ENCODE measurements at regions not wholly inside any gene's neighbourhood (a gene's known extent, or its start where the extent isn't known, plus 50 kb on each side); places are given as distances from the start of the nearest gene placed in this dataset.

- intact Hi-C loops (cut with micrococcal nuclease) = no loop called here
- H3K4me1 Mint-ChIP-seq = no peaks in the 10 kb centered on the region
- peaks cover 2 to 7% (median 5%) of the 10 kb centered on the region in 7 donors for H3K9me3 Mint-ChIP-seq
- Histone ChIP-seq H3K4me3 (replicated peaks in 1 of 3; ENCODE audit: low read depth in 2 of 3, low read length in 3 of 3) (no peak overlapping the region), H3K79me2 (ENCODE audit: insufficient read depth, low read length) (no peaks in the 10 kb centered on the region), H3K27ac (ENCODE audit: low read depth in 1 of 2, low read length in 2 of 2) (no peak overlapping the region), H4K20me1 (ENCODE audit: insufficient read depth, low read length) (no peaks in the 10 kb centered on the region), H3K27me3 (ENCODE audit: control insufficient read depth in 2 of 2, insufficient read depth in 2 of 2, low read length in 2 of 2) (no peaks in the 10 kb centered on the region), H3K9ac (ENCODE audit: insufficient read depth, low read length, poor library complexity, severe bottlenecking) (no peak overlapping the region), H3K9me3 (replicated peaks in 1 of 2; ENCODE audit: control insufficient read depth in 1 of 2, insufficient read depth in 1 of 2, low read length in 2 of 2) (peaks cover 13% of the 10 kb centered on the region in 2 donors), H3K36me3 (replicated peaks in 1 of 2; ENCODE audit: control insufficient read depth in 1 of 2, insufficient read depth in 2 of 2, low read length in 2 of 2) (no peaks in the 10 kb centered on the region), H2AFZ (ENCODE audit: insufficient read depth, low read depth, low read length, poor library complexity, severe bottlenecking) (no peak overlapping the region), H3K4me1 (ENCODE audit: control insufficient read depth in 1 of 2, insufficient read depth in 2 of 2, low read length in 2 of 2) (no peaks in the 10 kb centered on the region), H3K4me2 (replicated peaks; ENCODE audit: extremely low read depth, low read length, poor library complexity, severe bottlenecking) (no peak overlapping the region)
- no peaks in the 10 kb centered on the region for H3K36me3 Mint-ChIP-seq
- no peak for DNase-seq
- H3K27ac Mint-ChIP-seq = no peak overlapping the region
- no peak overlapping the region for H3K4me3 Mint-ChIP-seq
- TF ChIP-seq CTCF (IDR thresholded peaks at IDR 0.05) = no peak
- H3K27me3 Mint-ChIP-seq (ENCODE audit: low read depth in 3 of 3) = peaks cover 0 to 2% (median 0%) of the 10 kb centered on the region in 3 donors
These were observed 75.7 kb upstream of the FBN2 start for GRCh38 chr5:128613766-128614165.

GRCh38 chr5:128615578-128615977 lies 77.5 kb upstream of the FBN2 start:
- Histone ChIP-seq H3K4me3 (replicated peaks in 1 of 3; ENCODE audit: low read depth in 2 of 3, low read length in 3 of 3) (no peak overlapping the region), H3K27ac (ENCODE audit: low read depth in 1 of 2, low read length in 2 of 2) (no peak overlapping the region), H3K4me2 (replicated peaks; ENCODE audit: extremely low read depth, low read length, poor library complexity, severe bottlenecking) (no peak overlapping the region), H2AFZ (ENCODE audit: insufficient read depth, low read depth, low read length, poor library complexity, severe bottlenecking) (no peak overlapping the region), H3K9ac (ENCODE audit: insufficient read depth, low read length, poor library complexity, severe bottlenecking) (no peak overlapping the region), H3K27me3 (ENCODE audit: control insufficient read depth in 2 of 2, insufficient read depth in 2 of 2, low read length in 2 of 2) (no peaks in the 10 kb centered on the region), H4K20me1 (ENCODE audit: insufficient read depth, low read length) (no peaks in the 10 kb centered on the region), H3K4me1 (ENCODE audit: control insufficient read depth in 1 of 2, insufficient read depth in 2 of 2, low read length in 2 of 2) (no peaks in the 10 kb centered on the region), H3K79me2 (ENCODE audit: insufficient read depth, low read length) (no peaks in the 10 kb centered on the region), H3K9me3 (replicated peaks in 1 of 2; ENCODE audit: control insufficient read depth in 1 of 2, insufficient read depth in 1 of 2, low read length in 2 of 2) (peaks cover 3 to 4% of the 10 kb centered on the region in 2 donors), H3K36me3 (replicated peaks in 1 of 2; ENCODE audit: control insufficient read depth in 1 of 2, insufficient read depth in 2 of 2, low read length in 2 of 2) (no peaks in the 10 kb centered on the region)
- Mint-ChIP-seq H3K27ac (no peak overlapping the region), H3K4me1 (no peaks in the 10 kb centered on the region), H3K36me3 (no peaks in the 10 kb centered on the region), H3K4me3 (no peak overlapping the region), H3K27me3 (ENCODE audit: low read depth in 3 of 3) (peaks cover 0 to 2% (median 1%) of the 10 kb centered on the region in 3 donors), H3K9me3 (peaks cover 0 to 3% (median 0%) of the 10 kb centered on the region in 7 donors)
- no peak for DNase-seq
- intact Hi-C loops (cut with micrococcal nuclease) = no loop called here
- TF ChIP-seq CTCF (IDR thresholded peaks at IDR 0.05) = no peak
